C4-2B (cell line): ENCODE measurements at regions not wholly inside any gene's neighbourhood (a gene's known extent, or its start where the extent isn't known, plus 50 kb on each side); places are given as distances from the start of the nearest gene placed in this dataset.

Experiments used
- ZFX ChIP-seq: fragments of 450-650 bp; IDR thresholded peaks from 2 replicates; pipeline ENCODE4 v1.6.1; 2017
- TF ChIP-seq, protein P1 (sequence below): fragments of 450-650 bp; conservative IDR thresholded peaks from 2 replicates; pipeline ENCODE4 v1.5.1; 2017; ENCODE audit warnings: mild to moderate bottlenecking

DNA sequence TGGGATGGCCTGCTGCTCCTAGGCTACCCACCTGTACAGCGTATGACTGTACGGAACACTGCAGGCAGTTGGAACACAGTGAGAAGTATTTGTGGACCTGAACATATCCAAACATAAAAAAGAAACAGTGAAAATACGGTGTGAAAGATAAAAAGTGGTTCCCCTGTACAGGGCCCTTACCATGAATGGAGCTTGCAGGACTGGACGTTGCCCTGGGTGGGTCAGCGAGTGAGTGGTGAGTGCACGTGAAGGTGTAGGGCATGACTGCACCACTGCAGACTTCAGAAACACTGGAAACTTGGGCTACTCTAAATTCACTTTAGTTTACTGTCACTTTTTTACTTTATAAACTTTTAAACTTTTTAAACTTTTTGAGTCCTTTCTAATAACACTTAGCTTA is 71.2 kb upstream of the SLC6A6 start:
- TF ChIP-seq, protein P1, sequence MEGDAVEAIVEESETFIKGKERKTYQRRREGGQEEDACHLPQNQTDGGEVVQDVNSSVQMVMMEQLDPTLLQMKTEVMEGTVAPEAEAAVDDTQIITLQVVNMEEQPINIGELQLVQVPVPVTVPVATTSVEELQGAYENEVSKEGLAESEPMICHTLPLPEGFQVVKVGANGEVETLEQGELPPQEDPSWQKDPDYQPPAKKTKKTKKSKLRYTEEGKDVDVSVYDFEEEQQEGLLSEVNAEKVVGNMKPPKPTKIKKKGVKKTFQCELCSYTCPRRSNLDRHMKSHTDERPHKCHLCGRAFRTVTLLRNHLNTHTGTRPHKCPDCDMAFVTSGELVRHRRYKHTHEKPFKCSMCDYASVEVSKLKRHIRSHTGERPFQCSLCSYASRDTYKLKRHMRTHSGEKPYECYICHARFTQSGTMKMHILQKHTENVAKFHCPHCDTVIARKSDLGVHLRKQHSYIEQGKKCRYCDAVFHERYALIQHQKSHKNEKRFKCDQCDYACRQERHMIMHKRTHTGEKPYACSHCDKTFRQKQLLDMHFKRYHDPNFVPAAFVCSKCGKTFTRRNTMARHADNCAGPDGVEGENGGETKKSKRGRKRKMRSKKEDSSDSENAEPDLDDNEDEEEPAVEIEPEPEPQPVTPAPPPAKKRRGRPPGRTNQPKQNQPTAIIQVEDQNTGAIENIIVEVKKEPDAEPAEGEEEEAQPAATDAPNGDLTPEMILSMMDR, result no peak
- no peak for TF ChIP-seq ZFX
